ENCODE measurements at regions not wholly inside any gene's neighbourhood (a gene's known extent, or its start where the extent isn't known, plus 50 kb on each side); places are given as distances from the start of the nearest gene placed in this dataset.

GRCh38 chr14:66388516-66388915, 97.7 kb upstream of the CCDC196 start:
- no peaks in the 10 kb centered on the region for H3K4me1 Mint-ChIP-seq
- no peak for DNase-seq (ENCODE audit: low spot score in 2 of 2, unreplicated experiment in 2 of 2)
- no peak overlapping the region for H3K27ac Mint-ChIP-seq
- H3K4me3 Mint-ChIP-seq, result no peak overlapping the region
- H3K9me3 Mint-ChIP-seq, result no peaks in the 10 kb centered on the region
- peaks cover 75% of the 10 kb centered on the region for H3K27me3 Mint-ChIP-seq (ENCODE audit: low read depth)
- TF ChIP-seq, protein P1, sequence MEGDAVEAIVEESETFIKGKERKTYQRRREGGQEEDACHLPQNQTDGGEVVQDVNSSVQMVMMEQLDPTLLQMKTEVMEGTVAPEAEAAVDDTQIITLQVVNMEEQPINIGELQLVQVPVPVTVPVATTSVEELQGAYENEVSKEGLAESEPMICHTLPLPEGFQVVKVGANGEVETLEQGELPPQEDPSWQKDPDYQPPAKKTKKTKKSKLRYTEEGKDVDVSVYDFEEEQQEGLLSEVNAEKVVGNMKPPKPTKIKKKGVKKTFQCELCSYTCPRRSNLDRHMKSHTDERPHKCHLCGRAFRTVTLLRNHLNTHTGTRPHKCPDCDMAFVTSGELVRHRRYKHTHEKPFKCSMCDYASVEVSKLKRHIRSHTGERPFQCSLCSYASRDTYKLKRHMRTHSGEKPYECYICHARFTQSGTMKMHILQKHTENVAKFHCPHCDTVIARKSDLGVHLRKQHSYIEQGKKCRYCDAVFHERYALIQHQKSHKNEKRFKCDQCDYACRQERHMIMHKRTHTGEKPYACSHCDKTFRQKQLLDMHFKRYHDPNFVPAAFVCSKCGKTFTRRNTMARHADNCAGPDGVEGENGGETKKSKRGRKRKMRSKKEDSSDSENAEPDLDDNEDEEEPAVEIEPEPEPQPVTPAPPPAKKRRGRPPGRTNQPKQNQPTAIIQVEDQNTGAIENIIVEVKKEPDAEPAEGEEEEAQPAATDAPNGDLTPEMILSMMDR (IDR thresholded peaks at IDR 0.05; ENCODE audit: unreplicated experiment), result no peak
- H3K36me3 Mint-ChIP-seq, result no peaks in the 10 kb centered on the region

DNA sequence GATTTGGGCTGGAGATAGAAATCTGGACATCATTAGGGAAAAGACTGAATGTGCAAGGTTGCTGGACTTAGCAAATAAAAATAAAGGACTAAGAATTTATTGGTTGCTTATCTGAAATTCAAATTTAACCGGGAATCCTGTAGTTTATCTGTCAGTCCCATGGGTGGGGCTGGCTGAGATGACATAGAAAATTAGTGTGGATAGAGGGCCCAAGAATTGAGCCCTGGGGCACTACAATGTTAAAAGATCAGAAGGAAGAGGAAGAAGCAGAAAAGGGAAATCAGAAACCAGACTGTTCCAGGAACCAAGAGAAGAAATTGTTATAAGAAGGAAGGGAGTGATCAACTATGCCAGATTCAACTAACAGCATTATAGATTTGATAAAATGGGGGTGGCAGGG, 96.7 kb upstream of the CCDC196 start:
- Mint-ChIP-seq H3K9me3 (no peaks in the 10 kb centered on the region), H3K27me3 (ENCODE audit: low read depth) (peaks cover 82% of the 10 kb centered on the region), H3K4me3 (no peak overlapping the region), H3K27ac (no peak overlapping the region), H3K36me3 (no peaks in the 10 kb centered on the region), H3K4me1 (no peaks in the 10 kb centered on the region)
- no peak for DNase-seq (ENCODE audit: low spot score in 2 of 2, unreplicated experiment in 2 of 2)
- TF ChIP-seq, protein P1 (IDR thresholded peaks at IDR 0.05; ENCODE audit: unreplicated experiment), result no peak

DNA sequence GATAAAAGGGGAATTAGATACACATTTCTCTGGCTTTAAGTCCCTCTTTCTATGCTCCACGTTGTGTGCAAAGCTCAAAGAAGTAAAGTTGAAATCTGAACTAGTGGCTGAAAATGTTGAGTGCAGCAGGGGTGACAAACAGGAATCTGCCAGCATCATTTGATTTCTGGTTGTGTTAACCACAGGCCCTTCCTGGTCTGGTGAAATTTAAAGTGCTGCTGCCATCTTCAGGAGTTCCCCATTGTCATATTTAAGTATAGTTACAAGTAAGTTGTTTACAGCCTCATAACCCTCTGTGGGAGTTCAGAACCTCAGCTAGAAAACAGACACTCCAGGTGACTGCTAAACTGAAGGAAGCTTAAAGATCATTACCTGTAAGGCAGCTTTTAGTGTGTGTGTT, 90.9 kb upstream of the CCDC196 start:
- Mint-ChIP-seq H3K27me3 (ENCODE audit: low read depth) (peaks cover 52% of the 10 kb centered on the region), H3K27ac (no peak overlapping the region), H3K4me3 (no peak overlapping the region), H3K9me3 (no peaks in the 10 kb centered on the region), H3K36me3 (no peaks in the 10 kb centered on the region), H3K4me1 (no peaks in the 10 kb centered on the region)
- DNase-seq (ENCODE audit: low spot score in 2 of 2, unreplicated experiment in 2 of 2), result no peak
- TF ChIP-seq, protein P1 (IDR thresholded peaks at IDR 0.05; ENCODE audit: unreplicated experiment), result no peak

DNA sequence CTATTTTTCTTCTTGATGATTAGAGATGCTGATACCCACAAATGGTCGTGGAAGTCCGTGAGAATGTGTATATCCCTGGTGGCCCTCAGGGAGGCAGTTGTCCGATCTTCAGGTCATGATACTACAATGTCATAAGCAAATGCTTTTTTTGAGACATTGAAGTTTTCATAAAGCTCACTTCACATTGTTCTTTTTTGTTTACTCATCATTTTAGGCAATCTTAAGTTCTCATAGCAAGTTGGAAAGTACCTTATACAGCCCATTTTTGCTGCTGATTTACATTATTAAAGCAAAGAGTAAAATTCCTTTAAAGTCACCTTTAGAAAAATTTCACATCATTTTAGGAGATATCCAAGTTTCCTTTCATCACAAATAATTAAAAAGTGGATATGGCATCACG, 90.0 kb upstream of the CCDC196 start:
- H3K27me3 Mint-ChIP-seq (ENCODE audit: low read depth), result peaks cover 43% of the 10 kb centered on the region
- DNase-seq (ENCODE audit: low spot score in 2 of 2, unreplicated experiment in 2 of 2), result no peak
- no peak overlapping the region for H3K4me3 Mint-ChIP-seq
- no peak overlapping the region for H3K27ac Mint-ChIP-seq
- TF ChIP-seq, protein P1 (IDR thresholded peaks at IDR 0.05; ENCODE audit: unreplicated experiment), result no peak
- no peaks in the 10 kb centered on the region for H3K36me3 Mint-ChIP-seq
- H3K9me3 Mint-ChIP-seq, result no peaks in the 10 kb centered on the region
- no peaks in the 10 kb centered on the region for H3K4me1 Mint-ChIP-seq

DNA sequence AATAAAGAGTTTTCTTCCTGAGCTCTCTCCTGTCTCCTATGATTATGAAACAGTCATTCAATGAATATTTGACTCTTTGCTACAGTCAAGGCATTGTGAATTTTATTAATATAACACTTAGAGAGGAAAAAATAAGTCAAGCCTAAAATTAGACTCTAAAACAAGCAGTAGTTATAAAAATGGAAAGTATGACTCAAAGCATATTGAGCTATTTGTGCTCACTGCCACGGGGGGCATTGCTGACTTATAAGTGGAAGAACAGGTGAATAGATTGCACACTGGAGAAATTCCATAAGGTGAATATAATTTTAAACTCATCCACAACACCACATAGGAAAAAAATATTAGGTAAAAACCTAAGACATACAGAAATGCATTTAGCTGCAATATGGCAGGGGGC, 87.7 kb upstream of the CCDC196 start:
- H3K4me3 Mint-ChIP-seq, result no peak overlapping the region
- no peak for DNase-seq (ENCODE audit: low spot score in 2 of 2, unreplicated experiment in 2 of 2)
- H3K4me1 Mint-ChIP-seq, result no peaks in the 10 kb centered on the region
- no peaks in the 10 kb centered on the region for H3K36me3 Mint-ChIP-seq
- H3K9me3 Mint-ChIP-seq, result no peaks in the 10 kb centered on the region
- peaks cover 22% of the 10 kb centered on the region for H3K27me3 Mint-ChIP-seq (ENCODE audit: low read depth)
- no peak overlapping the region for H3K27ac Mint-ChIP-seq
- TF ChIP-seq, protein P1 (IDR thresholded peaks at IDR 0.05; ENCODE audit: unreplicated experiment), result no peak

GRCh38 chr14:66401449-66402095, 84.6 kb upstream of the CCDC196 start:
- peaks cover 12% of the 10 kb centered on the region for H3K27me3 Mint-ChIP-seq (ENCODE audit: low read depth)
- no peaks in the 10 kb centered on the region for H3K4me1 Mint-ChIP-seq
- TF ChIP-seq, protein P1 (IDR thresholded peaks at IDR 0.05; ENCODE audit: unreplicated experiment), result no peak
- no peaks in the 10 kb centered on the region for H3K36me3 Mint-ChIP-seq
- H3K4me3 Mint-ChIP-seq, result no peak overlapping the region
- no peak for DNase-seq (ENCODE audit: low spot score in 2 of 2, unreplicated experiment in 2 of 2)
- no peak overlapping the region for H3K27ac Mint-ChIP-seq
- no peaks in the 10 kb centered on the region for H3K9me3 Mint-ChIP-seq
